WTC11 (cell line): ENCODE measurements at regions not wholly inside any gene's neighbourhood (a gene's known extent, or its start where the extent isn't known, plus 50 kb on each side); places are given as distances from the start of the nearest gene placed in this dataset.

Experiments used
- ATAC-seq: fragments of 200-7000 bp; cut with Tn5 transposase; 2 replicates; pipeline ENCODE4 v1.10.0; 2021; ENCODE audit warnings: mild to moderate bottlenecking, moderate library complexity
- CTCF ChIA-PET: fragments of 300-600 bp; sonication (Branson Sonifier 250); formaldehyde crosslinking; loops from one replicate; lab custom pipeline; 2021; ENCODE audit warnings: antibody characterized with exemption; lab: Charles Lee
- POLR2A ChIA-PET: fragments of 350-600 bp; sonication (Branson Sonifier 250); formaldehyde crosslinking; loops from one replicate; lab custom pipeline; 2021; ENCODE audit warnings: antibody characterized with exemption; lab: Charles Lee
- DNase-seq: peaks from one replicate; pipeline ENCODE4 v3.0.0; 2021; ENCODE audit warnings: low spot score
- H3K27ac Mint-ChIP-seq: 2 replicates; pipeline ENCODE4 v1.8.0; 2021; ENCODE audit warnings: mixed read lengths
- H3K27me3 Mint-ChIP-seq: 2 replicates; pipeline ENCODE4 v1.8.0; 2021; ENCODE audit warnings: low read depth, mild to moderate bottlenecking, moderate library complexity, mixed read lengths
- H3K36me3 Mint-ChIP-seq: 2 replicates; pipeline ENCODE4 v1.8.0; 2021; ENCODE audit warnings: mixed read lengths
- H3K4me1 Mint-ChIP-seq: 2 replicates; pipeline ENCODE4 v1.8.0; 2022; ENCODE audit warnings: mixed read lengths
- H3K4me3 Mint-ChIP-seq: 2 replicates; pipeline ENCODE4 v1.8.0; 2021; ENCODE audit warnings: mild to moderate bottlenecking, moderate library complexity, mixed read lengths
- H3K9me3 Mint-ChIP-seq: 2 replicates; pipeline ENCODE4 v1.8.0; 2021; ENCODE audit warnings: mixed read lengths
- CBFB ChIP-seq: sonication (generic); formaldehyde crosslinking; IDR thresholded peaks from 2 replicates; pipeline ENCODE4 v1.8.1; 2022; ENCODE audit warnings: mild to moderate bottlenecking, low read depth, missing genetic modification reagents
- CREM ChIP-seq: sonication (generic); formaldehyde crosslinking; IDR thresholded peaks from 2 replicates; pipeline ENCODE4 v1.8.1; 2022; ENCODE audit warnings: mild to moderate bottlenecking, missing genetic modification reagents, moderate library complexity
- EMX1 ChIP-seq: fragments of 250-450 bp; sonication (Bioruptor Pico); IDR thresholded peaks from 2 replicates; pipeline ENCODE4 v1.8.0; 2021; ENCODE audit warnings: mild to moderate bottlenecking
- ESRRA ChIP-seq: sonication (generic); formaldehyde crosslinking; IDR thresholded peaks from 2 replicates; pipeline ENCODE4 v1.8.1; 2022; ENCODE audit warnings: mild to moderate bottlenecking, missing genetic modification reagents, borderline replicate concordance
- FOXJ3 ChIP-seq: sonication (generic); formaldehyde crosslinking; IDR thresholded peaks from 2 replicates; pipeline ENCODE4 v1.9.0; 2021; ENCODE audit warnings: missing genetic modification reagents, mild to moderate bottlenecking, borderline replicate concordance
- NFYB ChIP-seq: sonication (generic); formaldehyde crosslinking; conservative IDR thresholded peaks from 2 replicates; pipeline ENCODE4 v1.8.0; 2022; ENCODE audit warnings: low read depth, missing genetic modification reagents
- OVOL2 ChIP-seq: fragments of 250-450 bp; sonication (Bioruptor Pico); IDR thresholded peaks from 2 replicates; pipeline ENCODE4 v1.9.0; 2021; ENCODE audit warnings: mild to moderate bottlenecking, borderline replicate concordance
- ZNF263 ChIP-seq: sonication (generic); formaldehyde crosslinking; IDR thresholded peaks from 2 replicates; pipeline ENCODE4 v1.8.1; 2022; ENCODE audit warnings: low read depth, mild to moderate bottlenecking, moderate library complexity, missing genetic modification reagents
- TF ChIP-seq, protein P1 (sequence below): sonication (generic); formaldehyde crosslinking; IDR thresholded peaks from 2 replicates; pipeline ENCODE4 v1.8.0; 2023; ENCODE audit warnings: mild to moderate bottlenecking, missing genetic modification reagents
- TF ChIP-seq, protein P2 (sequence below): sonication (generic); formaldehyde crosslinking; conservative IDR thresholded peaks from 2 replicates; pipeline ENCODE4 v1.8.1; 2022; ENCODE audit warnings: mild to moderate bottlenecking, missing genetic modification reagents
- TF ChIP-seq, protein P3 (sequence below): sonication (generic); formaldehyde crosslinking; IDR thresholded peaks from 2 replicates; pipeline ENCODE4 v1.8.1; 2022; ENCODE audit warnings: low read depth, missing genetic modification reagents, borderline replicate concordance
- TF ChIP-seq, protein P4 (sequence below): sonication (generic); formaldehyde crosslinking; IDR thresholded peaks from 2 replicates; pipeline ENCODE4 v1.8.0; 2022; ENCODE audit warnings: mild to moderate bottlenecking, missing genetic modification reagents
- TF ChIP-seq, protein P5 (sequence below): sonication (generic); formaldehyde crosslinking; IDR thresholded peaks from 2 replicates; pipeline ENCODE4 v1.8.1; 2023; ENCODE audit warnings: mild to moderate bottlenecking, missing genetic modification reagents
- TF ChIP-seq, protein P6 (sequence below): fragments of 250-450 bp; sonication (Bioruptor Pico); IDR thresholded peaks from 2 replicates; pipeline ENCODE4 v1.9.0; 2021; ENCODE audit warnings: mild to moderate bottlenecking, borderline replicate concordance
- TF ChIP-seq, protein P7 (sequence below): sonication (generic); formaldehyde crosslinking; IDR thresholded peaks from 2 replicates; pipeline ENCODE4 v1.8.1; 2023; ENCODE audit warnings: mild to moderate bottlenecking, missing genetic modification reagents
- TF ChIP-seq, protein P8 (sequence below): fragments of 250-450 bp; sonication (Bioruptor Pico); conservative IDR thresholded peaks from 2 replicates; pipeline ENCODE4 v1.9.0; 2021; ENCODE audit warnings: mild to moderate bottlenecking

DNA sequence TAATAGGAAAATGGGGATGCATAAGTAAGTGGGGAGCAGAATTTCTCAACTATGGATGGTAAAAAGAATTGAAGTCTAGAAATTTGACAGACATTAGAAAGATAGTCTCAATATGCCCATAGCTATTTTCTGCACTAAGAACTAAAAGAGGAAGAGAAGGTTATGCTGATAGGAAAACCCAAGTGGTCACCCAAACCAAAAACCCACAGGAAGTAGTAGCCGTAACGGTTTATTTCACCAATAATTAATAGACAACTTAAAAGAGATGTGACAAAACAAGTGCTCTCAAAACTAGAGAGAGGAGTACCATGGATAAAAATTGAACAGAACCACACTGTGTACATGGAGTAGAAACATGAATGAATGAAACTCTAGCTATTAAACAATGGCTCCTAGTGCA, 295.4 kb downstream of the FSCB start (continued):
- TF ChIP-seq, protein P1, sequence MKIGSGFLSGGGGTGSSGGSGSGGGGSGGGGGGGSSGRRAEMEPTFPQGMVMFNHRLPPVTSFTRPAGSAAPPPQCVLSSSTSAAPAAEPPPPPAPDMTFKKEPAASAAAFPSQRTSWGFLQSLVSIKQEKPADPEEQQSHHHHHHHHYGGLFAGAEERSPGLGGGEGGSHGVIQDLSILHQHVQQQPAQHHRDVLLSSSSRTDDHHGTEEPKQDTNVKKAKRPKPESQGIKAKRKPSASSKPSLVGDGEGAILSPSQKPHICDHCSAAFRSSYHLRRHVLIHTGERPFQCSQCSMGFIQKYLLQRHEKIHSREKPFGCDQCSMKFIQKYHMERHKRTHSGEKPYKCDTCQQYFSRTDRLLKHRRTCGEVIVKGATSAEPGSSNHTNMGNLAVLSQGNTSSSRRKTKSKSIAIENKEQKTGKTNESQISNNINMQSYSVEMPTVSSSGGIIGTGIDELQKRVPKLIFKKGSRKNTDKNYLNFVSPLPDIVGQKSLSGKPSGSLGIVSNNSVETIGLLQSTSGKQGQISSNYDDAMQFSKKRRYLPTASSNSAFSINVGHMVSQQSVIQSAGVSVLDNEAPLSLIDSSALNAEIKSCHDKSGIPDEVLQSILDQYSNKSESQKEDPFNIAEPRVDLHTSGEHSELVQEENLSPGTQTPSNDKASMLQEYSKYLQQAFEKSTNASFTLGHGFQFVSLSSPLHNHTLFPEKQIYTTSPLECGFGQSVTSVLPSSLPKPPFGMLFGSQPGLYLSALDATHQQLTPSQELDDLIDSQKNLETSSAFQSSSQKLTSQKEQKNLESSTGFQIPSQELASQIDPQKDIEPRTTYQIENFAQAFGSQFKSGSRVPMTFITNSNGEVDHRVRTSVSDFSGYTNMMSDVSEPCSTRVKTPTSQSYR = no peak
- TF ChIP-seq CREM (CRISPR knock-in tag) (no peak), ESRRA (CRISPR knock-in tag) (no peak), FOXJ3 (CRISPR knock-in tag) (no peak), OVOL2 (CRISPR knock-in tag) (no peak)
- TF ChIP-seq, protein P2, sequence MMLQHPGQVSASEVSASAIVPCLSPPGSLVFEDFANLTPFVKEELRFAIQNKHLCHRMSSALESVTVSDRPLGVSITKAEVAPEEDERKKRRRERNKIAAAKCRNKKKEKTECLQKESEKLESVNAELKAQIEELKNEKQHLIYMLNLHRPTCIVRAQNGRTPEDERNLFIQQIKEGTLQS (CRISPR knock-in tag) = no peak
- TF ChIP-seq, protein P3, sequence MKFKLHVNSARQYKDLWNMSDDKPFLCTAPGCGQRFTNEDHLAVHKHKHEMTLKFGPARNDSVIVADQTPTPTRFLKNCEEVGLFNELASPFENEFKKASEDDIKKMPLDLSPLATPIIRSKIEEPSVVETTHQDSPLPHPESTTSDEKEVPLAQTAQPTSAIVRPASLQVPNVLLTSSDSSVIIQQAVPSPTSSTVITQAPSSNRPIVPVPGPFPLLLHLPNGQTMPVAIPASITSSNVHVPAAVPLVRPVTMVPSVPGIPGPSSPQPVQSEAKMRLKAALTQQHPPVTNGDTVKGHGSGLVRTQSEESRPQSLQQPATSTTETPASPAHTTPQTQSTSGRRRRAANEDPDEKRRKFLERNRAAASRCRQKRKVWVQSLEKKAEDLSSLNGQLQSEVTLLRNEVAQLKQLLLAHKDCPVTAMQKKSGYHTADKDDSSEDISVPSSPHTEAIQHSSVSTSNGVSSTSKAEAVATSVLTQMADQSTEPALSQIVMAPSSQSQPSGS (CRISPR knock-in tag) = no peak

DNA sequence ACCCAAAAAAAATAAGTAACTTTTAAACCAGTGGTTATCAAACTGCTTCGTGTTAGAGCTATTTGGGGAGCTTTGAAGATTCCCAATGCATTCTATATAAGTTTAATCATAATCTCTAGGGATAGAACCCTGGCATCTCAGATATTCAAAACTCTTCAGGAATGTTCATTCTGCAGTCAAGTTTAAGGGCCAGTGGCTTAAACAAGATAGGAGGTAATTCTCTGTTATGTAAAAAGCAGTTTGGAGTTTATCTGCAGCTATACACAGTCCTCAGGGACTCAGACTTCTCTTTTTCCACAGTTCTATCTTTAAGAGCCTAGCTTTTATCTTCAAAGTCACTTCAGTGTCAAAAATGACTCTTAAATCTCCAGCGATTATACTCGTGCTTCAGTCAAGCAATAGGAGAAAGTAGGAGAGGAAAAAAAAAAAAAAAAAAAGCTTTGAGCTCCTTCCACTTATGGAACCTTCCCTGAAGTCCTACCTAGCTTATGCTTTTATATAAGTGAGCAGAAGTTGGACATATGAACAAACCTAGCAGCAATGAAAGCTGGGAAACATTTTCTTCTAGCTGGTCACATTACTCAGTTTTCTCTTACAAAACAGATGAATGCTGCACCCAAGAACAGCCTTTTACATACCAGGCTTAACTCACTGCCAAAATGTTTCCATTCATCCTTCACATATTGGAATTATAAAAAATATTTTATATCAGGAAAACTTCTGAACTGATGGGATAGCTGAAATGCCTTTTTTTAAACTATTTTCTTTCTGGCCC, 302.8 kb downstream of the FSCB start:
- Mint-ChIP-seq H3K27me3 (no peaks in the 10 kb centered on the region), H3K9me3 (peaks cover 7% of the 10 kb centered on the region; the same call in 1 of the 2 replicates), H3K4me3 (no peak overlapping the region), H3K36me3 (no peaks in the 10 kb centered on the region), H3K27ac (no peak overlapping the region), H3K4me1 (peaks cover 22% of the 10 kb centered on the region)
- no peak for DNase-seq
- ChIA-PET CTCF (interaction anchor here (0.6 to 1.0 kb wide), 3 partner anchors 54 to 663 kb away, joined by 3 to 6 read pairs (median 3); no protein-coding TSS in a partner anchor), POLR2A (no interaction called here)
- ATAC-seq = peak; percentile 86
- TF ChIP-seq, protein P4, sequence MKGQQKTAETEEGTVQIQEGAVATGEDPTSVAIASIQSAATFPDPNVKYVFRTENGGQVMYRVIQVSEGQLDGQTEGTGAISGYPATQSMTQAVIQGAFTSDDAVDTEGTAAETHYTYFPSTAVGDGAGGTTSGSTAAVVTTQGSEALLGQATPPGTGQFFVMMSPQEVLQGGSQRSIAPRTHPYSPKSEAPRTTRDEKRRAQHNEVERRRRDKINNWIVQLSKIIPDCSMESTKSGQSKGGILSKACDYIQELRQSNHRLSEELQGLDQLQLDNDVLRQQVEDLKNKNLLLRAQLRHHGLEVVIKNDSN (CRISPR knock-in tag) = no peak
- no peak for TF ChIP-seq ZNF263 (CRISPR knock-in tag)
- TF ChIP-seq NFYB (CRISPR knock-in tag) = no peak
- TF ChIP-seq, all 79 proteins: peak for 0

DNA sequence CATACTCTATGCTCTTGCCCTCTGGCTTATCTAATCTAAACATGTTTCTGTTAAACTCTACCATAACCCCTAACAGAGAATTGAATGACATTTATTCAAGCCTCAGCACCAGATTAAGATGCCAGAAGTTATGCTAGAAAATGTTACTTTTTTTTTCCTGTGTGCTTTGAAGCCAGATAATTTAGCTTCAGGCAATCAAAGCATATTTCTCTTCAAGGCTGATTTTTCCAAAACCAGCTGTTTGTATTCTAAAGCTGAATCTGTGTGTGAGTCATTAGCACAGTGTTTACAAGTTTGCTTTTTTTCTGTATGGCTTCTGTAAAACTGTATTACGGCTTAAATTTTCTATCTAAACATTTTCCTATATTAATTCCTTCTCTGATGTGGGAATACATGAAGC, 326.1 kb downstream of the FSCB start:
- ChIA-PET POLR2A (no interaction called here), CTCF (no interaction called here)
- Mint-ChIP-seq H3K4me3 (no peak overlapping the region), H3K9me3 (peaks cover 14% of the 10 kb centered on the region), H3K27ac (no peak overlapping the region), H3K36me3 (peaks cover 5% of the 10 kb centered on the region; the same call in 1 of the 2 replicates), H3K27me3 (no peaks in the 10 kb centered on the region), H3K4me1 (0 out of 2 replicates have a peak, but pooled peaks cover 2% of the 10 kb centered on the region)
- DNase-seq = no peak
- ATAC-seq = no peak
- TF ChIP-seq CBFB = no peak
- TF ChIP-seq, protein P5, sequence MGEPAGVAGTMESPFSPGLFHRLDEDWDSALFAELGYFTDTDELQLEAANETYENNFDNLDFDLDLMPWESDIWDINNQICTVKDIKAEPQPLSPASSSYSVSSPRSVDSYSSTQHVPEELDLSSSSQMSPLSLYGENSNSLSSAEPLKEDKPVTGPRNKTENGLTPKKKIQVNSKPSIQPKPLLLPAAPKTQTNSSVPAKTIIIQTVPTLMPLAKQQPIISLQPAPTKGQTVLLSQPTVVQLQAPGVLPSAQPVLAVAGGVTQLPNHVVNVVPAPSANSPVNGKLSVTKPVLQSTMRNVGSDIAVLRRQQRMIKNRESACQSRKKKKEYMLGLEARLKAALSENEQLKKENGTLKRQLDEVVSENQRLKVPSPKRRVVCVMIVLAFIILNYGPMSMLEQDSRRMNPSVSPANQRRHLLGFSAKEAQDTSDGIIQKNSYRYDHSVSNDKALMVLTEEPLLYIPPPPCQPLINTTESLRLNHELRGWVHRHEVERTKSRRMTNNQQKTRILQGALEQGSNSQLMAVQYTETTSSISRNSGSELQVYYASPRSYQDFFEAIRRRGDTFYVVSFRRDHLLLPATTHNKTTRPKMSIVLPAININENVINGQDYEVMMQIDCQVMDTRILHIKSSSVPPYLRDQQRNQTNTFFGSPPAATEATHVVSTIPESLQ (CRISPR knock-in tag) = no peak
- TF ChIP-seq, protein P6, sequence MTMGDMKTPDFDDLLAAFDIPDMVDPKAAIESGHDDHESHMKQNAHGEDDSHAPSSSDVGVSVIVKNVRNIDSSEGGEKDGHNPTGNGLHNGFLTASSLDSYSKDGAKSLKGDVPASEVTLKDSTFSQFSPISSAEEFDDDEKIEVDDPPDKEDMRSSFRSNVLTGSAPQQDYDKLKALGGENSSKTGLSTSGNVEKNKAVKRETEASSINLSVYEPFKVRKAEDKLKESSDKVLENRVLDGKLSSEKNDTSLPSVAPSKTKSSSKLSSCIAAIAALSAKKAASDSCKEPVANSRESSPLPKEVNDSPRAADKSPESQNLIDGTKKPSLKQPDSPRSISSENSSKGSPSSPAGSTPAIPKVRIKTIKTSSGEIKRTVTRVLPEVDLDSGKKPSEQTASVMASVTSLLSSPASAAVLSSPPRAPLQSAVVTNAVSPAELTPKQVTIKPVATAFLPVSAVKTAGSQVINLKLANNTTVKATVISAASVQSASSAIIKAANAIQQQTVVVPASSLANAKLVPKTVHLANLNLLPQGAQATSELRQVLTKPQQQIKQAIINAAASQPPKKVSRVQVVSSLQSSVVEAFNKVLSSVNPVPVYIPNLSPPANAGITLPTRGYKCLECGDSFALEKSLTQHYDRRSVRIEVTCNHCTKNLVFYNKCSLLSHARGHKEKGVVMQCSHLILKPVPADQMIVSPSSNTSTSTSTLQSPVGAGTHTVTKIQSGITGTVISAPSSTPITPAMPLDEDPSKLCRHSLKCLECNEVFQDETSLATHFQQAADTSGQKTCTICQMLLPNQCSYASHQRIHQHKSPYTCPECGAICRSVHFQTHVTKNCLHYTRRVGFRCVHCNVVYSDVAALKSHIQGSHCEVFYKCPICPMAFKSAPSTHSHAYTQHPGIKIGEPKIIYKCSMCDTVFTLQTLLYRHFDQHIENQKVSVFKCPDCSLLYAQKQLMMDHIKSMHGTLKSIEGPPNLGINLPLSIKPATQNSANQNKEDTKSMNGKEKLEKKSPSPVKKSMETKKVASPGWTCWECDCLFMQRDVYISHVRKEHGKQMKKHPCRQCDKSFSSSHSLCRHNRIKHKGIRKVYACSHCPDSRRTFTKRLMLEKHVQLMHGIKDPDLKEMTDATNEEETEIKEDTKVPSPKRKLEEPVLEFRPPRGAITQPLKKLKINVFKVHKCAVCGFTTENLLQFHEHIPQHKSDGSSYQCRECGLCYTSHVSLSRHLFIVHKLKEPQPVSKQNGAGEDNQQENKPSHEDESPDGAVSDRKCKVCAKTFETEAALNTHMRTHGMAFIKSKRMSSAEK (CRISPR knock-in tag) = no peak
- TF ChIP-seq FOXJ3 (CRISPR knock-in tag) = no peak
- TF ChIP-seq, protein P7, sequence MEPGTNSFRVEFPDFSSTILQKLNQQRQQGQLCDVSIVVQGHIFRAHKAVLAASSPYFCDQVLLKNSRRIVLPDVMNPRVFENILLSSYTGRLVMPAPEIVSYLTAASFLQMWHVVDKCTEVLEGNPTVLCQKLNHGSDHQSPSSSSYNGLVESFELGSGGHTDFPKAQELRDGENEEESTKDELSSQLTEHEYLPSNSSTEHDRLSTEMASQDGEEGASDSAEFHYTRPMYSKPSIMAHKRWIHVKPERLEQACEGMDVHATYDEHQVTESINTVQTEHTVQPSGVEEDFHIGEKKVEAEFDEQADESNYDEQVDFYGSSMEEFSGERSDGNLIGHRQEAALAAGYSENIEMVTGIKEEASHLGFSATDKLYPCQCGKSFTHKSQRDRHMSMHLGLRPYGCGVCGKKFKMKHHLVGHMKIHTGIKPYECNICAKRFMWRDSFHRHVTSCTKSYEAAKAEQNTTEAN (CRISPR knock-in tag) = no peak
- TF ChIP-seq EMX1 = no peak
- TF ChIP-seq, protein P8, sequence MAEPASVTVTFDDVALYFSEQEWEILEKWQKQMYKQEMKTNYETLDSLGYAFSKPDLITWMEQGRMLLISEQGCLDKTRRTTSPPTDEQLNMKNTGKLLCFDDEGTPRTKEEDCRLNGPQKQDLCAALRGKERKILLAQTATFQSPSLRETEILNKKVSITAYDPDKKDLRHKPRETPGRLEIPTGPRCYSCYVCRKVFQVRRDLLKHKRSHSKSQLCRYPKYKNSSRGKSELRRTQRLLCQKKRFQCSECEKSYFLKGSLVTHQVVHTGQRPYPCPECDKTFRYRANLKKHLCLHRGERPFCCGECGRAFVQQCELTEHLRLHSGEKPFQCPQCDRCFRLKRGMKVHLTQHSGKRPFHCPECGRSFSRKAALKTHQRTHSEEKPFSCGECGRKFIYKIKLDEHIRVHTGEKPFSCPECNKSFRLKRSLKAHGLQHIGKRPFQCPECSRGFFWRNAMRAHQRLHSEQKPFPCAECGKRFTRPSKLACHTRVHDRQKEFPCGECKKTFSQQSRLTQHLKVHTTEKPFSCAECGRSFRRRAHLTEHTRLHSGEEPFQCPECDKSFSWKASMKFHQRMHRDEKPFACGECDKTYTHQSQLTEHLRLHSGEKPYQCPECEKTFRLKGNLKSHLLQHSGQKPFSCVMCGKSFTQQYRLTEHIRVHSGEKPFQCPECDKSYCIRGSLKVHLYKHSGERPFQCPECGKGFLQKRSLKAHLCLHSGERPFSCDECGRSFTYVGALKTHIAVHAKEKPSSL (CRISPR knock-in tag) = no peak
